PC-9 (cell line): ENCODE measurements at regions not wholly inside any gene's neighbourhood (a gene's known extent, or its start where the extent isn't known, plus 50 kb on each side); places are given as distances from the start of the nearest gene placed in this dataset.
A peak's percentile ranks its signal among the peaks of the same experiment; 100 is the strongest.

Source experiments
- BruUV-seq: library from RNA; stranded (reverse); fragments of 400-500 nt; replicated peaks from 2 replicates; lab custom pipeline; 2021; lab: Mats Ljungman, UMichigan
- CTCF ChIA-PET: fragments of 300-600 bp; sonication (Branson Sonifier 250); formaldehyde crosslinking; loops from one replicate; lab custom pipeline; 2022; ENCODE audit warnings: antibody characterized with exemption; lab: Charles Lee
- POLR2A ChIA-PET: fragments of 300-600 bp; sonication (Branson Sonifier 250); formaldehyde crosslinking; loops from one replicate; lab custom pipeline; 2022; ENCODE audit warnings: antibody characterized with exemption; ENCODE audit not compliant: unreplicated experiment; lab: Charles Lee
- DNase-seq, 2 experiments: peaks; one replicate each; pipeline versions ENCODE4 v3.0.0 to v3.0.0-alpha.2; 2015 to 2022; ENCODE audit warnings: mixed read lengths in 1 of 2
- H2AFZ ChIP-seq: fragments of 200-600 bp; sonication (generic); 2 replicates; pipeline ENCODE4 v1.8.1; 2017; ENCODE audit warnings: antibody characterized with exemption
- H3F3A ChIP-seq: fragments of 200-600 bp; sonication (generic); 2 replicates; pipeline ENCODE4 v1.8.1; 2017; ENCODE audit warnings: antibody characterized with exemption, mild to moderate bottlenecking, low read depth; ENCODE audit not compliant: insufficient read depth
- H3K27ac ChIP-seq: fragments of 200-600 bp; sonication (generic); 2 replicates; pipeline ENCODE4 v1.6.1; 2016; ENCODE audit warnings: mixed run types
- H3K27me3 ChIP-seq: fragments of 200-600 bp; sonication (generic); 2 replicates; pipeline ENCODE4 v1.6.1; 2016; ENCODE audit warnings: low read depth, mixed run types; ENCODE audit not compliant: insufficient read depth
- H3K36me3 ChIP-seq: fragments of 200-600 bp; sonication (generic); 2 replicates; pipeline ENCODE4 v1.6.1; 2016; ENCODE audit warnings: low read depth, mixed run types
- H3K4me1 ChIP-seq: fragments of 200-600 bp; sonication (generic); replicated peaks from 2 replicates; pipeline ENCODE4 v1.6.1; 2016; ENCODE audit warnings: mixed run types; ENCODE audit not compliant: insufficient read depth
- H3K4me2 ChIP-seq: fragments of 200-600 bp; sonication (generic); 2 replicates; pipeline ENCODE4 v1.6.1; 2017; ENCODE audit warnings: mixed run types
- H3K4me3 ChIP-seq: fragments of 200-600 bp; sonication (generic); 2 replicates; pipeline ENCODE4 v1.6.1; 2016; ENCODE audit warnings: mixed run types
- H3K79me2 ChIP-seq: fragments of 200-600 bp; sonication (generic); 2 replicates; pipeline ENCODE4 v1.6.1; 2017; ENCODE audit warnings: low read depth, mixed run types
- H3K9me2 ChIP-seq: fragments of 200-600 bp; sonication (generic); 2 replicates; pipeline ENCODE4 v1.8.1; 2017; ENCODE audit warnings: mild to moderate bottlenecking; ENCODE audit not compliant: insufficient read depth
- H3K9me3 ChIP-seq: fragments of 200-600 bp; sonication (generic); 2 replicates; pipeline ENCODE4 v1.8.1; 2016; ENCODE audit warnings: low read depth; ENCODE audit not compliant: insufficient read depth
- H4K20me1 ChIP-seq: fragments of 200-600 bp; sonication (generic); 2 replicates; pipeline ENCODE4 v1.8.1; 2017; ENCODE audit not compliant: insufficient read depth
- EZH2 ChIP-seq: fragments of 200-600 bp; sonication (generic); IDR thresholded peaks from 2 replicates; pipeline ENCODE4 v1.8.0; 2017; ENCODE audit warnings: antibody characterized with exemption, low read depth
- intact Hi-C: fragments of 100-400 bp; cut with micrococcal nuclease; formaldehyde crosslinking; loops from one replicate; pipeline ENCODE4 v1.10.0; 2022; ENCODE audit not compliant: unreplicated experiment
- TF ChIP-seq, protein P1 (sequence below): fragments of 200-600 bp; sonication (generic); conservative IDR thresholded peaks from 2 replicates; pipeline ENCODE4 v1.6.1; 2017; ENCODE audit warnings: mixed run types, antibody characterized with exemption, mild to moderate bottlenecking, moderate library complexity

DNA sequence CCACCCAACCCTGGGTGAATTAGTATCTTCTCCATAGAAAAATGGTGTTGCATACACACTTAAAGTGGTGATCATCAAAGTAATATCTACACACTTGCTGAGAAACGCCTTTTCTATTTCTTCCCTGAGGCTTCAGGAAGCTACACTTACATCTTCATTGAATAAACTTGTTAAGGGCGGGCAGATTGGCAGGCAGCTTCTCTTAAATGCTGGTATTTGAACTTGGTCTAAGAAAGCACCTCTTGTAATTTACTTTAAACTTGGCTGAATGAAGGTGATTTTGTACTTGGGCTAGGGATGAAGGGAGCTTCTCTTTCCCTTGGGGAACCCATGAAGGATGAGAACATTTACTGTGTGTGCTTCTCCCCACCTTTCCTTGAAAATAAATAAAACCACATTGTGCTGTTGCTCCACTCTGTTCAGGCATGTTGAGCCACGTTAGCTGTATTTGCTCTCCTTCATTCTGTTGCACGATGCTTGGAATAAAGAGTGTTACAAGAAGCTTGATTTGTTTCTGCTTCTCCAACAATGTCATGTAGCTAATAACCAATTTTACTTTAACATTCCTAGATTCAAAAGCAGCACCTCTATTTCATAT is 430.1 kb downstream of the ANKRD50 start:
- intact Hi-C loops, result no loop called here
- DNase-seq, result no peak
- POLR2A ChIA-PET, result no interaction called here

DNA sequence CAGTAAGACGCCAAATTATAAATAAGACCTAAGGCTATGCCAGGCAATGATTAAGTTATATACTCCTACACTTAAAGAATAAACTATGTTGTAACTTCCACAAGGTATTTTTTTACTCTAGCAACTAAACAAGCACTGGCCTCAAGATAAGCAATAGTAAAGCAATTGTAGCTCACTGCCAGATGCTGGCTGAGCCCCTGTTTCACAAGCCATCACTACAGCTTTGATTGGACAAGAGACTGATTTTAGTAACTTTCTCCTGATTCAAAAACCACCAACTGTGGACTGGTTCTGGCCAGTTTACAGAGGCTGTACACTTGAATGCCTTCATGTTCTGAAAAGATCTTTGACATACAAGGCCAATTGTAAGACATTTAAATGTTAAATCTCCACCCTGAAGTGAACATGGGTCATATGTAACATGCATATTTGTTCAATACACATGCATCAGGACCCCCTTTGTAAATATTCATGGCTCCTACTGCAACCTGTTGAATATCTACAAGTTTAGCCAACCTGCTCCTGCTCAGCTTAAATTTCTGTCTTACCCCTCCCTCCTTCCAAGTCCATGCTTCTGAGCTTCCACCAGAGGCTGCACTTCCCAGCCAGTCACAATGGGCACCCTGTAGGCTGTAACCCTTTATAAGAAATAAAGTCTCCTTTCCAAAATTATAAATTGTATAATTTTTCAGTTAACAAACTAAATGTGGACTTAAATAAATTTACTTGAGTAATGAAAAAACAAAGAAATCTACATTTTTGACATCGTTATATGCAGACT is 423.6 kb downstream of the ANKRD50 start:
- intact Hi-C loops, result no loop called here
- CTCF ChIA-PET, result no interaction called here

More for the DNA sequence above, 430.1 kb downstream of the ANKRD50 start:
- no peak overlapping the region for H3K27ac ChIP-seq
- H4K20me1 ChIP-seq, result no peaks in the 10 kb centered on the region
- no peaks in the 10 kb centered on the region for H3K79me2 ChIP-seq
- no peaks in the 10 kb centered on the region for H3K27me3 ChIP-seq
- H3F3A ChIP-seq, result no peaks in the 10 kb centered on the region; the same call in 1 of the 2 replicates
- no TSS peak for BruUV-seq
- peaks cover 5% of the 10 kb centered on the region; the same call in 1 of the 2 replicates for H3K4me1 ChIP-seq
- H2AFZ ChIP-seq, result 0 out of 2 replicates have a peak overlapping the region, but pooled peaks have one; percentile 12
- CTCF ChIA-PET, result no interaction called here
- TF ChIP-seq, protein P1, sequence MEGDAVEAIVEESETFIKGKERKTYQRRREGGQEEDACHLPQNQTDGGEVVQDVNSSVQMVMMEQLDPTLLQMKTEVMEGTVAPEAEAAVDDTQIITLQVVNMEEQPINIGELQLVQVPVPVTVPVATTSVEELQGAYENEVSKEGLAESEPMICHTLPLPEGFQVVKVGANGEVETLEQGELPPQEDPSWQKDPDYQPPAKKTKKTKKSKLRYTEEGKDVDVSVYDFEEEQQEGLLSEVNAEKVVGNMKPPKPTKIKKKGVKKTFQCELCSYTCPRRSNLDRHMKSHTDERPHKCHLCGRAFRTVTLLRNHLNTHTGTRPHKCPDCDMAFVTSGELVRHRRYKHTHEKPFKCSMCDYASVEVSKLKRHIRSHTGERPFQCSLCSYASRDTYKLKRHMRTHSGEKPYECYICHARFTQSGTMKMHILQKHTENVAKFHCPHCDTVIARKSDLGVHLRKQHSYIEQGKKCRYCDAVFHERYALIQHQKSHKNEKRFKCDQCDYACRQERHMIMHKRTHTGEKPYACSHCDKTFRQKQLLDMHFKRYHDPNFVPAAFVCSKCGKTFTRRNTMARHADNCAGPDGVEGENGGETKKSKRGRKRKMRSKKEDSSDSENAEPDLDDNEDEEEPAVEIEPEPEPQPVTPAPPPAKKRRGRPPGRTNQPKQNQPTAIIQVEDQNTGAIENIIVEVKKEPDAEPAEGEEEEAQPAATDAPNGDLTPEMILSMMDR, result no peak
- TF ChIP-seq EZH2, result no peak
- no peak overlapping the region for H3K4me3 ChIP-seq
- H3K4me2 ChIP-seq, result no peak overlapping the region
- no peaks in the 10 kb centered on the region for H3K9me2 ChIP-seq
- no peaks in the 10 kb centered on the region for H3K36me3 ChIP-seq
- H3K9me3 ChIP-seq, result no peaks in the 10 kb centered on the region; the same call in 1 of the 2 replicates

DNA sequence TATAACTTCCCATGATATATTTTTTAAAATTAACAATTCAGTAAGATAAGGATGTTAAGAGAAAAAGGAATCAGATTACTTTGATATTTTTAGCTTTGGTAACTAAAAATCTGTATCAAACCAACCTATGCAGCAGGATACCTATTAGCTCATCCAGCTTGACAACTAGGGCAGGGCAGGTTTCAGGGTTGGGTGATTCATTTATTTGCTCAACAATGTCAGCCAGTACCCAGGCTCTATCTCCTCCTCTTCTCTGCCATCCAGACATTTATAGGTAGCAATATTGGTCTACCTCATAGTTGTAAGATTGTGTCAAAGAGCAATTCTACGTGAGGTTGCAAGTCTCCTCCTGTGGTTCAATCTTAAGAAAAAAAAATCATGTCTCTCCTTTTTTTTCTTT is 421.9 kb downstream of the ANKRD50 start:
- H3F3A ChIP-seq, result no peaks in the 10 kb centered on the region
- H3K27ac ChIP-seq, result no peak overlapping the region
- H3K4me3 ChIP-seq, result no peak overlapping the region
- no peaks in the 10 kb centered on the region for H3K79me2 ChIP-seq
- H3K9me2 ChIP-seq, result no peaks in the 10 kb centered on the region
- 0 out of 2 replicates have a peak, but pooled peaks cover 3% of the 10 kb centered on the region for H3K4me1 ChIP-seq
- CTCF ChIA-PET, result no interaction called here
- H4K20me1 ChIP-seq, result no peaks in the 10 kb centered on the region
- no peak for TF ChIP-seq EZH2
- TF ChIP-seq, protein P1, result no peak
- H3K9me3 ChIP-seq, result no peaks in the 10 kb centered on the region
- no peaks in the 10 kb centered on the region for H3K27me3 ChIP-seq
- no peak overlapping the region for H2AFZ ChIP-seq
- no peaks in the 10 kb centered on the region for H3K36me3 ChIP-seq
- DNase-seq, result peak in 1 of 2 experiments; percentile 40
- BruUV-seq, result no TSS peak
- H3K4me2 ChIP-seq, result no peak overlapping the region
- intact Hi-C loops, result no loop called here
- POLR2A ChIA-PET, result no interaction called here

More for the DNA sequence above, 423.6 kb downstream of the ANKRD50 start:
- no peaks in the 10 kb centered on the region for H3K9me2 ChIP-seq
- H4K20me1 ChIP-seq, result no peaks in the 10 kb centered on the region
- no TSS peak for BruUV-seq
- TF ChIP-seq EZH2, result no peak
- TF ChIP-seq, protein P1, result no peak
- no peaks in the 10 kb centered on the region for H3K27me3 ChIP-seq
- no peak for DNase-seq
- no peak overlapping the region for H3K4me2 ChIP-seq
- H3K27ac ChIP-seq, result no peak overlapping the region
- no peaks in the 10 kb centered on the region for H3K36me3 ChIP-seq
- POLR2A ChIA-PET, result interaction anchor here (0.6 kb wide), 1 partner anchor 940 kb away, joined by 3 read pairs; no protein-coding TSS in a partner anchor
- no peaks in the 10 kb centered on the region for H3K9me3 ChIP-seq
- H3K4me3 ChIP-seq, result no peak overlapping the region
- H3K4me1 ChIP-seq, result 0 out of 2 replicates have a peak, but pooled peaks cover 3% of the 10 kb centered on the region
- no peak overlapping the region for H2AFZ ChIP-seq
- H3F3A ChIP-seq, result no peaks in the 10 kb centered on the region
- no peaks in the 10 kb centered on the region for H3K79me2 ChIP-seq
